A549 (cell line): ENCODE measurements at regions not wholly inside any gene's neighbourhood (a gene's known extent, or its start where the extent isn't known, plus 50 kb on each side); places are given as distances from the start of the nearest gene placed in this dataset.

ENCODE experiments used
- CEBPB ChIP-seq, 2 experiments: fragments of >200 bp in 1 of 2; sonication (Bioruptor Twin) in 1 of 2; formaldehyde crosslinking in 1 of 2; IDR thresholded peaks; 2 replicates each; pipeline ENCODE4 v1.6.1; 2012 to 2016
- CHD4 ChIP-seq: fragments of 200-600 bp; sonication (generic); IDR thresholded peaks from 2 replicates; pipeline ENCODE4 v1.6.1; 2016; ENCODE audit warnings: antibody characterized with exemption, mild to moderate bottlenecking, borderline replicate concordance
- CTCF ChIP-seq: fragments of >200 bp; sonication (Bioruptor Twin); formaldehyde crosslinking; IDR thresholded peaks from 3 replicates; pipeline ENCODE4 v1.5.1; 2016
- EP300 ChIP-seq, 2 experiments: fragments of >200 bp; sonication (Bioruptor Twin); formaldehyde crosslinking; IDR thresholded peaks; 2 replicates in 1 of 2; 3 replicates in 1 of 2; pipeline ENCODE4 v1.6.1; 2016 to 2017
- ESRRA ChIP-seq: fragments of 150-350 bp; IDR thresholded peaks from 2 replicates; pipeline ENCODE4 v1.6.1; 2014; ENCODE audit warnings: mild to moderate bottlenecking, low read length, borderline replicate concordance
- JUN ChIP-seq, 2 experiments: fragments of >200 bp; sonication (Bioruptor Twin); formaldehyde crosslinking; IDR thresholded peaks; 2 replicates in 1 of 2; 3 replicates in 1 of 2; pipeline ENCODE4 v1.6.1; 2016 to 2017
- MAFK ChIP-seq: fragments of 450-650 bp; IDR thresholded peaks from 2 replicates; pipeline ENCODE4 v1.6.1; 2014; ENCODE audit not compliant: partially characterized antibody
- POLR2A ChIP-seq: IDR thresholded peaks from 2 replicates; pipeline ENCODE4 v1.6.1; 2012; ENCODE audit warnings: mild to moderate bottlenecking, low read length
- RFX5 ChIP-seq: fragments of 450-650 bp; IDR thresholded peaks from 2 replicates; pipeline ENCODE4 v1.7.1; 2014; ENCODE audit warnings: antibody characterized with exemption, mild to moderate bottlenecking, moderate library complexity
- TF ChIP-seq, protein P1 (sequence below): IDR thresholded peaks from 2 replicates; pipeline ENCODE4 v1.6.1; 2012; ENCODE audit warnings: low read depth, borderline replicate concordance

DNA sequence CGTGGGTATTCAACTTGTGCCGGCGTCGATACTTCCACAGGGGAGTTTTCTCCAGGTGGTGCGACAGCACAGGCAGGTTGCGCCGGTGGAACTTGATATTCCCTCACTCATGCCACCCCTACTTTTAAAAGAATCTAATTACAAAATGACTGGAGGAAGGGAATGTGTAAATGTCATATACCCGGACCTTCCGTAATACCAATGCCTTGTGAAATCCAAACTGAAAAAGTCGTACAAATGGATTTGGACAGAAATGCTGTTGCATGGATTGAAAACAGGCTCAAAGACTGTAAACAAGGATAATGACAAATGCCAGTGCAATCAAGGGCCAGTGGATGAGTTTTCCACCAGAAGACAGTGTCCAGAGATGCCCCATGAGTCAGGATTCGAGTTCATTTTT is 235.3 kb upstream of the USP25 start:
- TF ChIP-seq JUN (IDR thresholded peaks at IDR 0.05) (no peak), CTCF (no peak), MAFK (no peak), ESRRA (no peak), POLR2A (no peak), EP300 (IDR thresholded peaks at IDR 0.05) (no peak), CEBPB (IDR thresholded peaks at IDR 0.05) (no peak), CHD4 (no peak), RFX5 (no peak)
- TF ChIP-seq, protein P1, sequence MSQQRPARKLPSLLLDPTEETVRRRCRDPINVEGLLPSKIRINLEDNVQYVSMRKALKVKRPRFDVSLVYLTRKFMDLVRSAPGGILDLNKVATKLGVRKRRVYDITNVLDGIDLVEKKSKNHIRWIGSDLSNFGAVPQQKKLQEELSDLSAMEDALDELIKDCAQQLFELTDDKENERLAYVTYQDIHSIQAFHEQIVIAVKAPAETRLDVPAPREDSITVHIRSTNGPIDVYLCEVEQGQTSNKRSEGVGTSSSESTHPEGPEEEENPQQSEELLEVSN = no peak
